HCT116 (cell line): ENCODE measurements at regions not wholly inside any gene's neighbourhood (a gene's known extent, or its start where the extent isn't known, plus 50 kb on each side); places are given as distances from the start of the nearest gene placed in this dataset.

Source experiments
- ATAC-seq: fragments of 200-7000 bp; cut with Tn5 transposase; 2 replicates; pipeline ENCODE4 v1.9.1; 2020; ENCODE audit warnings: mild to moderate bottlenecking, moderate library complexity
- BruUV-seq: library from RNA; stranded (reverse); fragments of 400-500 nt; replicated peaks from 2 replicates; lab custom pipeline; 2021; lab: Mats Ljungman, UMichigan
- CTCF ChIA-PET: fragments of 300-600 bp; sonication (Branson Sonifier 250); formaldehyde crosslinking; loops from one replicate; lab custom pipeline; 2021; ENCODE audit warnings: antibody characterized with exemption; lab: Charles Lee
- POLR2A ChIA-PET: fragments of 300-600, 350-600 bp; sonication (Branson Sonifier 250); formaldehyde crosslinking; loops from one replicate; lab custom pipeline; 2021; ENCODE audit warnings: antibody characterized with exemption; lab: Charles Lee
- RAD21 ChIA-PET, 2 experiments: fragments of 300-600 bp; sonication (Branson Sonifier 250); formaldehyde crosslinking; loops; one replicate each; lab custom pipeline; 2023; ENCODE audit warnings: low total read pairs in 2 of 2; ENCODE audit not compliant: uncharacterized antibody in 2 of 2, unreplicated experiment in 2 of 2, low non-redundant PET in 1 of 2; lab: Charles Lee
- DNase-seq: peaks from one replicate; pipeline ENCODE4 v3.0.0-alpha.2; 2010; ENCODE audit warnings: low read depth, low spot score
- H2AFZ ChIP-seq: fragments of 200-600 bp; shearing (Covaris generic), sonication (generic); 2 replicates; pipeline ENCODE4 v1.6.1; 2017; ENCODE audit warnings: low read depth, mixed run types, mixed read lengths, antibody characterized with exemption, low read length; ENCODE audit not compliant: poor library complexity, severe bottlenecking
- H3K27ac ChIP-seq: 2 replicates; pipeline ENCODE4 v1.5.1; 2012; ENCODE audit warnings: low read depth, low read length
- H3K27me3 ChIP-seq: fragments of 200-600 bp; sonication (generic); 2 replicates; pipeline ENCODE4 v1.6.1; 2016; ENCODE audit warnings: mixed run types, low read length, mixed read lengths; ENCODE audit not compliant: insufficient read depth
- H3K36me3 ChIP-seq, 2 experiments: fragments of 200-500 bp in 1 of 2; fragments of 200-600 bp in 1 of 2; sonication (Bioruptor generic) in 1 of 2; sonication (generic) in 1 of 2; 2 replicates each; pipeline versions ENCODE4 v1.5.1 to v1.6.1; 2014 to 2016; ENCODE audit warnings: low read length in 2 of 2, inconsistent platforms in 1 of 2, mixed read lengths in 1 of 2, mixed run types in 1 of 2; ENCODE audit not compliant: insufficient read depth in 2 of 2, control insufficient read depth in 1 of 2
- H3K4me1 ChIP-seq, 2 experiments: fragments of 200-600 bp in 1 of 2; sonication (generic) in 1 of 2; 2 replicates each; pipeline versions ENCODE4 v1.5.1 to v1.6.1; 2012 to 2017; ENCODE audit warnings: low read length in 2 of 2, inconsistent platforms in 1 of 2, mild to moderate bottlenecking in 1 of 2, mixed read lengths in 1 of 2, mixed run types in 1 of 2, moderate library complexity in 1 of 2; ENCODE audit not compliant: insufficient read depth in 2 of 2, control insufficient read depth in 1 of 2
- H3K4me2 ChIP-seq: fragments of 200-600 bp; sonication (generic); 2 replicates; pipeline ENCODE4 v1.6.1; 2017; ENCODE audit warnings: mixed run types, low read length, mixed read lengths
- H3K4me3 ChIP-seq, 2 experiments: fragments of 200-600 bp in 1 of 2; sonication (generic) in 1 of 2; replicated peaks in 1 of 2; 2 replicates each; pipeline ENCODE4 v1.5.1; 2011 to 2016; ENCODE audit warnings: low read length in 2 of 2, control low read depth in 1 of 2, low read depth in 1 of 2, mild to moderate bottlenecking in 1 of 2, mixed read lengths in 1 of 2, mixed run types in 1 of 2
- H3K79me2 ChIP-seq: fragments of 200-600 bp; sonication (generic); 2 replicates; pipeline ENCODE4 v1.6.1; 2017; ENCODE audit warnings: mild to moderate bottlenecking, mixed run types, low read length, moderate library complexity, mixed read lengths; ENCODE audit not compliant: insufficient read depth
- H3K9ac ChIP-seq: fragments of 200-600 bp; sonication (generic); 2 replicates; pipeline ENCODE4 v1.6.1; 2016; ENCODE audit warnings: low read length, mixed read lengths
- H3K9me2 ChIP-seq: fragments of 200-600 bp; sonication (generic), shearing (Covaris generic); 2 replicates; pipeline ENCODE4 v1.6.1; 2017; ENCODE audit warnings: mixed run types, mild to moderate bottlenecking, moderate library complexity; ENCODE audit not compliant: insufficient read depth
- H3K9me3 ChIP-seq, 2 experiments: fragments of 200-500 bp in 1 of 2; fragments of 200-600 bp in 1 of 2; sonication (Bioruptor generic) in 1 of 2; sonication (generic) in 1 of 2; 2 replicates each; pipeline ENCODE4 v1.6.1; 2014 to 2017; ENCODE audit warnings: low read length in 2 of 2, mixed read lengths in 2 of 2, inconsistent platforms in 1 of 2, low read depth in 1 of 2, mild to moderate bottlenecking in 1 of 2, mixed run types in 1 of 2, moderate library complexity in 1 of 2; ENCODE audit not compliant: control insufficient read depth in 1 of 2, insufficient read depth in 1 of 2
- H4K20me1 ChIP-seq: fragments of 200-600 bp; sonication (generic), shearing (Covaris generic); 2 replicates; pipeline ENCODE4 v1.6.1; 2017; ENCODE audit warnings: mixed run types, mild to moderate bottlenecking, moderate library complexity; ENCODE audit not compliant: insufficient read depth
- ELF1 ChIP-seq: IDR thresholded peaks from 2 replicates; pipeline ENCODE4 v1.6.1; 2012; ENCODE audit warnings: low read depth, borderline replicate concordance
- FOSL1 ChIP-seq: IDR thresholded peaks from 2 replicates; pipeline ENCODE4 v1.6.1; 2012; ENCODE audit warnings: low read depth
- MAX ChIP-seq: IDR thresholded peaks from 2 replicates; pipeline ENCODE4 v1.6.1; 2012
- POLR2A ChIP-seq: IDR thresholded peaks from 2 replicates; pipeline ENCODE4 v1.7.0; 2011; ENCODE audit warnings: borderline replicate concordance; ENCODE audit not compliant: insufficient read depth, insufficient read length; ENCODE audit errors: extremely low read depth
- POLR2AphosphoS5 ChIP-seq: IDR thresholded peaks from 2 replicates; pipeline ENCODE4 v1.6.1; 2011; ENCODE audit warnings: mild to moderate bottlenecking, low read depth, low read length, moderate library complexity
- SIN3A ChIP-seq: IDR thresholded peaks from 2 replicates; pipeline ENCODE4 v1.6.1; 2012; ENCODE audit warnings: low read depth
- SP1 ChIP-seq: IDR thresholded peaks from 2 replicates; pipeline ENCODE4 v1.6.1; 2012; ENCODE audit warnings: low read depth
- TCF7L2 ChIP-seq: IDR thresholded peaks from 2 replicates; pipeline ENCODE4 v1.7.0; 2011; ENCODE audit warnings: borderline replicate concordance, inconsistent platforms; ENCODE audit not compliant: insufficient read depth, insufficient read length; ENCODE audit errors: extremely low read depth
- ZBTB33 ChIP-seq: IDR thresholded peaks from 2 replicates; pipeline ENCODE4 v1.6.1; 2011; ENCODE audit warnings: mild to moderate bottlenecking, low read length, moderate library complexity; ENCODE audit not compliant: insufficient replicate concordance; ENCODE audit errors: extremely low read depth
- intact Hi-C: fragments of 100-400 bp; cut with micrococcal nuclease; formaldehyde crosslinking; loops from 2 replicates; pipeline ENCODE4 v1.10.0; 2022
- TF ChIP-seq, protein P1 (sequence below): IDR thresholded peaks from 2 replicates; pipeline ENCODE4 v1.6.1; 2012; ENCODE audit warnings: low read depth
- TF ChIP-seq, protein P2 (sequence below): IDR thresholded peaks from 2 replicates; pipeline ENCODE4 v1.6.1; 2012

- TF ChIP-seq, protein P1, sequence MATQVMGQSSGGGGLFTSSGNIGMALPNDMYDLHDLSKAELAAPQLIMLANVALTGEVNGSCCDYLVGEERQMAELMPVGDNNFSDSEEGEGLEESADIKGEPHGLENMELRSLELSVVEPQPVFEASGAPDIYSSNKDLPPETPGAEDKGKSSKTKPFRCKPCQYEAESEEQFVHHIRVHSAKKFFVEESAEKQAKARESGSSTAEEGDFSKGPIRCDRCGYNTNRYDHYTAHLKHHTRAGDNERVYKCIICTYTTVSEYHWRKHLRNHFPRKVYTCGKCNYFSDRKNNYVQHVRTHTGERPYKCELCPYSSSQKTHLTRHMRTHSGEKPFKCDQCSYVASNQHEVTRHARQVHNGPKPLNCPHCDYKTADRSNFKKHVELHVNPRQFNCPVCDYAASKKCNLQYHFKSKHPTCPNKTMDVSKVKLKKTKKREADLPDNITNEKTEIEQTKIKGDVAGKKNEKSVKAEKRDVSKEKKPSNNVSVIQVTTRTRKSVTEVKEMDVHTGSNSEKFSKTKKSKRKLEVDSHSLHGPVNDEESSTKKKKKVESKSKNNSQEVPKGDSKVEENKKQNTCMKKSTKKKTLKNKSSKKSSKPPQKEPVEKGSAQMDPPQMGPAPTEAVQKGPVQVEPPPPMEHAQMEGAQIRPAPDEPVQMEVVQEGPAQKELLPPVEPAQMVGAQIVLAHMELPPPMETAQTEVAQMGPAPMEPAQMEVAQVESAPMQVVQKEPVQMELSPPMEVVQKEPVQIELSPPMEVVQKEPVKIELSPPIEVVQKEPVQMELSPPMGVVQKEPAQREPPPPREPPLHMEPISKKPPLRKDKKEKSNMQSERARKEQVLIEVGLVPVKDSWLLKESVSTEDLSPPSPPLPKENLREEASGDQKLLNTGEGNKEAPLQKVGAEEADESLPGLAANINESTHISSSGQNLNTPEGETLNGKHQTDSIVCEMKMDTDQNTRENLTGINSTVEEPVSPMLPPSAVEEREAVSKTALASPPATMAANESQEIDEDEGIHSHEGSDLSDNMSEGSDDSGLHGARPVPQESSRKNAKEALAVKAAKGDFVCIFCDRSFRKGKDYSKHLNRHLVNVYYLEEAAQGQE = no peak
- TF ChIP-seq ZBTB33 = no peak
- TF ChIP-seq, all 23 proteins: peak for 0
Measured at GRCh38 chr4:144578681-144579080, 67.3 kb upstream of the HHIP start (continued).

DNA sequence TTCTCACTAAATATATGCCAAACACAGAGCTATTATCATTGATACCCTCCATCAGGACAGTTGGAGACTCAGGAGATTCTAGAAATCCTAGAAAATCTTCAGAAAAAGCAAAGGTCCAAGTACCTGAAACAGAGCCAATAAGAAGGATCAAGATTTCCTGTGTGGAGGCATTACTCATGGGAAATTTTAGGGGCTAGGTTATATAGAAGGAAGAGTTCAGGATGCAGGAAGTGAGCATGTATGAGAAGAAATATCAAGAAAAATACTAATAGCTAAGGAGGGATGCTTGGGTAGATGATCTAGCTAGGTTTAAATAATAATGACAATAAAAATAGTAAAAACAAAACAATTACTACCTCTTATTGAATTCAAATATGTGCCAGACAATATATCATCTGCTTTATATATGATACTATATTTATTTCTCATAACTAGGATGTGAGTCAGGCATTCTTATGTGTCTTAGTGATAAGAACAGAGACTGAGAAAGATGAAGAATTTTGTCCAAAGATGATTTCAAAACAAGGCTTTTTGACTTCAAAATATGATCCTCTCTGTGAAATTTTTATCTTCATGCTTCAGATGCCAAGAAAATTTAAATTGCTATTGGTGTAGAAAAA, 66.4 kb upstream of the HHIP start:
- H3K27me3 ChIP-seq = no peaks in the 10 kb centered on the region
- H4K20me1 ChIP-seq = no peaks in the 10 kb centered on the region
- ChIA-PET CTCF (no interaction called here), RAD21 (no interaction called here), POLR2A (no interaction called here)
- ATAC-seq (no peak), DNase-seq (no peak)
- H3K36me3 ChIP-seq = no peaks in the 10 kb centered on the region
- intact Hi-C loops = no loop called here
- peaks cover 0 to 7% of the 10 kb centered on the region in 2 experiments; a peak in 2 of 4 replicates for H3K4me1 ChIP-seq
- no peak overlapping the region for H3K4me3 ChIP-seq
- BruUV-seq = no TSS peak
- H3K79me2 ChIP-seq = no peaks in the 10 kb centered on the region
- no peaks in the 10 kb centered on the region for H3K9me2 ChIP-seq
- H3K9ac ChIP-seq = no peak overlapping the region
- H2AFZ ChIP-seq = no peak overlapping the region
- no peak overlapping the region for H3K27ac ChIP-seq
- no peak overlapping the region; the same call in 1 of the 2 replicates for H3K4me2 ChIP-seq
- H3K9me3 ChIP-seq = no peaks in the 10 kb centered on the region
- TF ChIP-seq, protein P1 = no peak
- no peak for TF ChIP-seq TCF7L2
- TF ChIP-seq, protein P2, sequence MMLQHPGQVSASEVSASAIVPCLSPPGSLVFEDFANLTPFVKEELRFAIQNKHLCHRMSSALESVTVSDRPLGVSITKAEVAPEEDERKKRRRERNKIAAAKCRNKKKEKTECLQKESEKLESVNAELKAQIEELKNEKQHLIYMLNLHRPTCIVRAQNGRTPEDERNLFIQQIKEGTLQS = no peak
- TF ChIP-seq POLR2A = no peak
- TF ChIP-seq MAX = no peak
- no peak for TF ChIP-seq ELF1
- TF ChIP-seq POLR2AphosphoS5 = no peak
- TF ChIP-seq SP1 = no peak
- no peak for TF ChIP-seq FOSL1
- no peak for TF ChIP-seq ZBTB33
- TF ChIP-seq SIN3A = no peak
